ENCODE measurements at regions not wholly inside any gene's neighbourhood (a gene's known extent, or its start where the extent isn't known, plus 50 kb on each side); places are given as distances from the start of the nearest gene placed in this dataset.

GRCh38 chr20:57829336-57829735 lies 119.5 kb upstream of the PMEPA1 start:
- no peak overlapping the region for H3K27ac ChIP-seq
- peaks cover 0 to under 1% (median 0%) of the 10 kb centered on the region in 7 donors for H3K27me3 ChIP-seq (replicated peaks in 1 of 7)
- H3K9me3 ChIP-seq: no peaks in the 10 kb centered on the region
- no peaks in the 10 kb centered on the region for H3K36me3 ChIP-seq
- no peak for TF ChIP-seq POLR2AphosphoS5 (IDR thresholded peaks at IDR 0.05)
- no peak for TF ChIP-seq POLR2A (IDR thresholded peaks at IDR 0.05)
- TF ChIP-seq CTCF (IDR thresholded peaks at IDR 0.05 in 8 of 11, conservative IDR thresholded peaks at IDR 0.05 in 3 of 11): no peak
- WGBS, 5 donors: 84 to 92% (median 89%) methylated on average over 6 of the region's 6 CpGs
- no peak for DNase-seq
- H3K4me3 ChIP-seq: no peak overlapping the region
- no peaks in the 10 kb centered on the region for H3K4me1 ChIP-seq
- intact Hi-C loops (cut with DNase I; ENCODE audit: low total_unique reads): no loop called here

GRCh38 chr20:57828696-57829095 lies 118.9 kb upstream of the PMEPA1 start:
- no peaks in the 10 kb centered on the region for H3K27me3 ChIP-seq (replicated peaks in 1 of 7)
- no peak for TF ChIP-seq POLR2A (IDR thresholded peaks at IDR 0.05)
- no peak for TF ChIP-seq CTCF (IDR thresholded peaks at IDR 0.05 in 8 of 11, conservative IDR thresholded peaks at IDR 0.05 in 3 of 11)
- no peak for TF ChIP-seq POLR2AphosphoS5 (IDR thresholded peaks at IDR 0.05)
- no peak overlapping the region for H3K4me3 ChIP-seq
- H3K9me3 ChIP-seq: no peaks in the 10 kb centered on the region
- 79 to 94% (median 88%) methylated on average over 9 to 10 of the region's 10 CpGs for WGBS, 5 donors
- H3K36me3 ChIP-seq: no peaks in the 10 kb centered on the region
- H3K4me1 ChIP-seq: no peaks in the 10 kb centered on the region
- intact Hi-C loops (cut with DNase I; ENCODE audit: low total_unique reads): no loop called here
- no peak overlapping the region for H3K27ac ChIP-seq
- no peak for DNase-seq

- no peak overlapping the region for H3K27ac ChIP-seq
- DNase-seq: peak; percentile 51
- no peaks in the 10 kb centered on the region for H3K4me1 ChIP-seq
- WGBS, 5 donors: 79 to 86% (median 86%) methylated on average over 12 of the region's 12 CpGs
- H3K4me3 ChIP-seq: no peak overlapping the region
- intact Hi-C loops (cut with DNase I; ENCODE audit: low total_unique reads): no loop called here
- H3K9me3 ChIP-seq: no peaks in the 10 kb centered on the region
- H3K27me3 ChIP-seq (replicated peaks in 1 of 7): peaks cover 0 to 4% (median 0%) of the 10 kb centered on the region in 7 donors
- H3K36me3 ChIP-seq: no peaks in the 10 kb centered on the region
- TF ChIP-seq CTCF (IDR thresholded peaks at IDR 0.05 in 8 of 11, conservative IDR thresholded peaks at IDR 0.05 in 3 of 11) (no peak), POLR2A (IDR thresholded peaks at IDR 0.05) (no peak), POLR2AphosphoS5 (IDR thresholded peaks at IDR 0.05) (no peak)
Observed at GRCh38 chr20:57826666-57827287, 117.0 kb upstream of the PMEPA1 start.

- no peaks in the 10 kb centered on the region for H3K9me3 ChIP-seq
- no peaks in the 10 kb centered on the region for H3K36me3 ChIP-seq
- TF ChIP-seq POLR2A (IDR thresholded peaks at IDR 0.05): no peak
- TF ChIP-seq POLR2AphosphoS5 (IDR thresholded peaks at IDR 0.05): no peak
- no peak for TF ChIP-seq CTCF (IDR thresholded peaks at IDR 0.05 in 8 of 11, conservative IDR thresholded peaks at IDR 0.05 in 3 of 11)
- no peaks in the 10 kb centered on the region for H3K4me1 ChIP-seq
- peak; percentile 31 for DNase-seq
- WGBS, 5 donors: 86 to 93% (median 91%) methylated on average over 6 of the region's 6 CpGs
- H3K27ac ChIP-seq: no peak overlapping the region
- H3K27me3 ChIP-seq (replicated peaks in 1 of 7): peaks cover 0 to 16% (median 0%) of the 10 kb centered on the region in 7 donors
- intact Hi-C loops (cut with DNase I; ENCODE audit: low total_unique reads): no loop called here
- H3K4me3 ChIP-seq: no peak overlapping the region
Observed at GRCh38 chr20:57824909-57825308, 115.1 kb upstream of the PMEPA1 start.
